ENCODE measurements at regions not wholly inside any gene's neighbourhood (a gene's known extent, or its start where the extent isn't known, plus 50 kb on each side); places are given as distances from the start of the nearest gene placed in this dataset.

GRCh38 chr2:236657801-236658200 is 88.2 kb downstream of the ACKR3 start (continued):
- TF ChIP-seq POLR2AphosphoS5 (IDR thresholded peaks at IDR 0.05; ENCODE audit: low read depth, low read length) (no peak), TCF12 (IDR thresholded peaks at IDR 0.05; ENCODE audit: low read depth, low read length) (no peak), BRCA1 (IDR thresholded peaks at IDR 0.05; ENCODE audit: low read depth, low read length) (no peak), POLR2A (IDR thresholded peaks at IDR 0.05; ENCODE audit: control extremely low read depth in 1 of 2, low read depth in 2 of 2, low read length in 2 of 2) (no peak), POU5F1 (IDR thresholded peaks at IDR 0.05; ENCODE audit: low read depth, low read length) (no peak), ASH2L (IDR thresholded peaks at IDR 0.05; ENCODE audit: low read length) (no peak), RBBP5 (IDR thresholded peaks at IDR 0.05; ENCODE audit: borderline replicate concordance, low read depth, low read length) (no peak), CBX8 (IDR thresholded peaks at IDR 0.05; ENCODE audit: borderline replicate concordance, low read depth, low read length) (no peak), CBX5 (IDR thresholded peaks at IDR 0.05; ENCODE audit: low read depth, low read length) (no peak), CEBPB (IDR thresholded peaks at IDR 0.05; ENCODE audit: low read depth, low read length) (no peak), EZH2 (IDR thresholded peaks at IDR 0.05; ENCODE audit: low read depth, low read length, severe bottlenecking) (no peak), MAFK (IDR thresholded peaks at IDR 0.05; ENCODE audit: low read depth, low read length) (no peak), EGR1 (IDR thresholded peaks at IDR 0.05; ENCODE audit: borderline replicate concordance, low read depth, low read length) (no peak), NRF1 (IDR thresholded peaks at IDR 0.05; ENCODE audit: low read depth, low read length) (no peak), RAD21 (IDR thresholded peaks at IDR 0.05 in 1 of 2, conservative IDR thresholded peaks at IDR 0.05 in 1 of 2; ENCODE audit: low read depth in 2 of 2, low read length in 2 of 2) (no peak), CTBP2 (IDR thresholded peaks at IDR 0.05; ENCODE audit: borderline replicate concordance, insufficient read depth, insufficient read length, low read length) (no peak), MAX (IDR thresholded peaks at IDR 0.05) (no peak), KDM5A (IDR thresholded peaks at IDR 0.05; ENCODE audit: low read length) (no peak)
- TF ChIP-seq, protein P1, sequence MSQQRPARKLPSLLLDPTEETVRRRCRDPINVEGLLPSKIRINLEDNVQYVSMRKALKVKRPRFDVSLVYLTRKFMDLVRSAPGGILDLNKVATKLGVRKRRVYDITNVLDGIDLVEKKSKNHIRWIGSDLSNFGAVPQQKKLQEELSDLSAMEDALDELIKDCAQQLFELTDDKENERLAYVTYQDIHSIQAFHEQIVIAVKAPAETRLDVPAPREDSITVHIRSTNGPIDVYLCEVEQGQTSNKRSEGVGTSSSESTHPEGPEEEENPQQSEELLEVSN (IDR thresholded peaks at IDR 0.05): no peak

All from H1 (cell line).